SK-N-MC (cell line): ENCODE measurements at regions not wholly inside any gene's neighbourhood (a gene's known extent, or its start where the extent isn't known, plus 50 kb on each side); places are given as distances from the start of the nearest gene placed in this dataset.

ENCODE experiments used
- EZH2 ChIP-seq: fragments of 200-600 bp; sonication (generic); IDR thresholded peaks from one replicate; pipeline ENCODE4 v1.6.1; 2017; ENCODE audit warnings: antibody characterized with exemption
- POLR2AphosphoS5 ChIP-seq: IDR thresholded peaks from 2 replicates; pipeline ENCODE4 v1.6.1; 2012; ENCODE audit warnings: mild to moderate bottlenecking, low read depth, low read length, borderline replicate concordance

DNA sequence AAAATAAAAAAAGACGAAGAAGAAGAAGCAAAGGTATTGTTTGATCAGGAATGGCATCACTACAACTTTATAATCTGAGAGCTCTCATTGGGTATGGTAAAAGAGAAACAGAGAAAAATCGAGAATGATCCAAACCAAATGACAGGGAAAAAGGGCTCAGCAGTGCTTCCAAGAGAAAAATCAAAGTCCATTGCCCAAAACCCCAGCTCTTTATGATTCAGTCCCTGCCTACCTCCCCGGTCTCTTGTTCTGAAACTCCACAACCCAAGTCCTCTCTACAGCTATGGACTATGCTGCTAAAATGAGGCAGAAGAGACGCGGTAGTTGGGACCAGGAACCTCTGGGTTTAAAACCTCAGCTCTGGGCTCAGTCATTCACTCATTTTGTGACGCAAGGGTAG, 341.1 kb upstream of the PPARGC1A start:
- TF ChIP-seq POLR2AphosphoS5 (no peak), EZH2 (no peak)
